ENCODE measurements at regions not wholly inside any gene's neighbourhood (a gene's known extent, or its start where the extent isn't known, plus 50 kb on each side); places are given as distances from the start of the nearest gene placed in this dataset.
A peak's percentile ranks its signal among the peaks of the same experiment; 100 is the strongest.

DNA sequence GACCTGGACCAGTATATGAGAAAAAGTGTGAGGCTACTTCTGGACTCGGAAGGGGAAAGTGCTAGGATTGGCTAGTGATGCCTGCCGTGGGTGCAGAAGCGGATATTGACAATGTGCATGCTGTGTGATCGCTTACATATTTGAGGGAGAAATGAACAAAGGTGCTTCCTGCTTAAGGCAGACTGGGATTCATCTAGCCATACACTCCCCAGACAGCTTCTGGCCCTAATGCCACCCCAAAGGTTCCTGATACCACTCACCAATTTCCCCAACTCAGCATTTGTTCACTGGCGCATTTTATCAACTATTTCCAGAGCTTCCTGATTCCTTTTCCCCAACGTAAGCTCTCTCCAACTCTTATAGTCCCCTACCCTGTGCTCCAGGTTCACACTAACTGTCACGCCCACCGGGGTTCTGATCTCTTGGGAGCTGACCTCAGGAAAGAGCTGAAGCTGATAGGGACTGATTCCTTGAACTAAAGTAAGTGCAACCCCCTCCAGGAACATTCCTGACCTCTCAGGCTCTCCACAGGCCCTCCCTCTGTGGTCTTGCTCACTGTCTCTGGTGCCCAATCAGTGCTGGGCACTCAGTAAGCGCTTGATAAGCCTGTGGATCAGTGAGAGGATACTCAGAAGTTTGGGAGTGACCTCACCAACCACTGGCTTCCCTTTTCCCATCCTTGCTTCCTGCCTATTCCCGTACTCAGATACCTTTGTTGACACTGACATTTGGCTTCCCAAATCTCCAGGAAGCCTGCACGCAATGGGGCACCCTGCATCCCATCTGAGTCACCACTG lies 73.3 kb downstream of the MRPL14 start:
- CTCF ChIA-PET, result interaction anchor here (0.7 to 2.1 kb wide), 2 partner anchors 8 to 26 kb away, joined by 3 to 11 read pairs; no protein-coding TSS in a partner anchor

DNA sequence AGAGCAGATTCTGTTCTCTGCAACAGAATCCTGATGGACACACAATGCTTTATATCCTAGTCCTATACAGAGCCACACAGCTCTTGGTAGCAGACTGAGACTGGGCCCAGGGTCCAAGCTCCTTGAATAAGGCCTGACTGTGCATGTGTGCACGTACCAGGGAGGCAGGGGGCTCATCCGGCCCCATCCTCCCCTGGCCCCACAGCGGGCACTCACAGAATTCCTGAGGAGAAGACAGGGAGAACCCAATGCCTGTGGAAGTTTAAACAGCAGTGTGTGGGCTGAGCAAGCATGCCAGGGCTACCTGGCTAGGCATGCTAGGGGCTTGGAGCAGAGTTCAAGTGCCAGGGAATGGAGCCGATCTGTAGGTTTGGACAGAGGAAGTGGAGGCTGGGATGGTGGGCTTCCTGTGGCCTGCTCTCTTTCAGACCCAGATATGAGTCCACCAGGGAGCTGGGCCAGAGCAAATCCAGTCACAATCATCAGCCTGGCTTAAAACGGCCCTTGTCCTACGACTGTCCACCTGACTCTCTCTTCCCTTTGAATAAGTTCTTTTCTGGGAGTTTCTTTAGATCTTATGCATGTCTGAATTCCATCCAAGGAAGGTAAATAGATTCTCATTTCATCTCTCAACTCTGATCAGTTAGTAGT lies 74.0 kb downstream of the MRPL14 start:
- Mint-ChIP-seq H3K9me3 (no peaks in the 10 kb centered on the region), H3K4me1 (peaks cover 14% of the 10 kb centered on the region), H3K4me3 (no peak overlapping the region), H3K27ac (no peak overlapping the region), H3K27me3 (peaks cover 33% of the 10 kb centered on the region), H3K36me3 (no peaks in the 10 kb centered on the region)
- DNase-seq, result no peak
- CTCF ChIA-PET, result interaction anchor here (1.2 to 2.1 kb wide), 3 partner anchors 9 to 25 kb away, joined by 3 to 11 read pairs (median 3); no protein-coding TSS in a partner anchor

More for the DNA sequence above, 73.3 kb downstream of the MRPL14 start:
- no peak overlapping the region for H3K4me3 Mint-ChIP-seq
- no peaks in the 10 kb centered on the region for H3K9me3 Mint-ChIP-seq
- no peak overlapping the region for H3K27ac Mint-ChIP-seq
- no peak for DNase-seq
- no peaks in the 10 kb centered on the region for H3K36me3 Mint-ChIP-seq
- H3K27me3 Mint-ChIP-seq, result peaks cover 40% of the 10 kb centered on the region
- H3K4me1 Mint-ChIP-seq, result peaks cover 13% of the 10 kb centered on the region

DNA sequence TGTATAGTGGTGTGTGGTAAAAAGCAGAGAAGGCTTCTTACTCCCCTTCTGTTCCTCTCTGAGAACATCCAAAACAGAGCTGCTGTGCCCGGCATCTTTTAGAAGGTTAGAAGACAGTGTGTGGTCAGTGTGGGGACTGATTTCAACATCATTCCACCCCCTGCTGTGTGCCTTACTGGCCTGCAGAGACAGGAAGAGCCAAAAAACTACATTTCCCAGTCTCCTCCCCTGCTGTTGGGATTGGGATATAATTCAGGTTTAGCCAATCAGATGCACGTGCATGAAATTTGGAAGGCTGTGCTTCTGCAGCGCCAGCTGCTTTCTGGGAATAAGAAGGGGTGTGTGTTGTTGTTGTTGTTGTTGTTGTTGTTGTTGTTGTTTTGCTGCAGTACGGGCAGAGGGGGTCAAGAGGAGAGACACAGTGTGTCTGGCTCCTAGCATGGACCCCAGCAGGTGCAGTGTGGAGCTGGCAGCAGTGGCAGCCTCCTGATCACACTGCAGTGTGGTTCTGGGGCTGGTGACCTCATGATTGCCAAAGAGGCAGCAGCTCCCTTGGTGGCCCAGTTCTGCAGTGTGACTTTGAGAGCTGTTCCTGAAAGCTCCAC lies 74.7 kb downstream of the MRPL14 start:
- CTCF ChIA-PET, result interaction anchor here (1.2 to 2.1 kb wide), 3 partner anchors 10 to 26 kb away, joined by 3 to 11 read pairs (median 3); no protein-coding TSS in a partner anchor
- Mint-ChIP-seq H3K27ac (no peak overlapping the region), H3K36me3 (no peaks in the 10 kb centered on the region), H3K4me3 (no peak overlapping the region), H3K4me1 (peaks cover 14% of the 10 kb centered on the region), H3K27me3 (peaks cover 32% of the 10 kb centered on the region), H3K9me3 (no peaks in the 10 kb centered on the region)
- DNase-seq, result peak; percentile 7

DNA sequence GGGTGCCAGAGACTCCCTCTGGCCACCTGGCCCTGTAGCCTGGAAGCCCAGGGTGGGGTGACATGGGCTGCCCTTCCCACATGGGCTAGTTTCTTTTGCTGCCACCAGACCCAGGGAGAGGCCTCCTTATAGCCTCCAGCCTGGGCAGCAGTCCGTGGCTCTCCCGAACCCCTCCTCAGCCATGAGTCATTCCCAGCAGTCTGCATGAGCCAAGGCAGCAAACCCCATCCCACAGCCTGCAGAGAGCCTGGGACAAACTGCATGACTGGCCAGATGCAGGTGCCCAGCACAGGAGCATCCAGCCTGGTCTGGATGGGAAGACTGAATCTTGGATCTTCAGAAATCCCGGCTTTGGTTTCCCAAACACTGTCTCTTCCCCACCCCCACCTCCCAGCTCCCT lies 75.7 kb downstream of the MRPL14 start:
- no peaks in the 10 kb centered on the region for H3K9me3 Mint-ChIP-seq
- CTCF ChIA-PET, result interaction anchor here (3.2 kb wide), 1 partner anchor 12 kb away, joined by 24 read pairs; no protein-coding TSS in a partner anchor
- peak; percentile 5 for DNase-seq

DNA sequence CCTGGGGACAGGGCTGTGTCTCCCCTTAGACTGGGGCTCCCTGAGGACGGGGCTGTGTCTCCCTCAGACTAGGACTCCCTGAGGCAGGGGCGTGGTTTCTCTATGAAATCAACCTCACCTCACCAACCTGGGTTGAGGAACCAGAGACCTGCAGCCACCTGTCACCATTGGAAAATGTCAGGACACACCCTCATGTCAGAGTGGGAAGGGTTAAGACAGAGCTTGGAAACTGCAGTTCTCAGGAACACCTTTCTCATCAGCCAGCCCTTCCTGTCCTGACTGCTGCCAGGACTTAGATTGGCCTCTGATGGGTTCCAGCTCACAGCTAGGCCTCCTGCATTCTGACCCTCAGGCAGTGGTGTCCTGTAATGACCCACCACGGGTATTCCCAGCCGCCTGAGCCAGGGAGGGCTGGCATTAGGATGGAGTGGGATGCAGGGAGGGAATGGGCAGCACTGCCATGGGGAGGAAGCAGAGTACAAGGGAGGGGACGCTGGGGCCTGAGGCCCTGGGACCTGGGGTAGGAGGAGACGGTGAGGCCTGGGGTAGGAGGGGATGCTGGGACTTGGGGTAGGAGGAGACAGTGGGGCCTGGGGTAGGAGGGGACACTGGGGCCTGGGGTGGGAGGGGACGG lies 76.3 kb downstream of the MRPL14 start:
- Mint-ChIP-seq H3K4me1 (peaks cover 14% of the 10 kb centered on the region), H3K36me3 (no peaks in the 10 kb centered on the region), H3K27ac (no peak overlapping the region), H3K9me3 (no peaks in the 10 kb centered on the region), H3K4me3 (no peak overlapping the region), H3K27me3 (peaks cover 22% of the 10 kb centered on the region)
- DNase-seq, result peak; percentile 9
- CTCF ChIA-PET, result interaction anchor here (1.0 to 3.2 kb wide), 4 partner anchors 12 to 282 kb away, joined by 3 to 24 read pairs (median 4); no protein-coding TSS in a partner anchor

More for the DNA sequence above, 75.7 kb downstream of the MRPL14 start:
- peaks cover 14% of the 10 kb centered on the region for H3K4me1 Mint-ChIP-seq
- H3K27ac Mint-ChIP-seq, result no peak overlapping the region
- H3K4me3 Mint-ChIP-seq, result no peak overlapping the region
- H3K27me3 Mint-ChIP-seq, result peaks cover 28% of the 10 kb centered on the region
- H3K36me3 Mint-ChIP-seq, result no peaks in the 10 kb centered on the region

DNA sequence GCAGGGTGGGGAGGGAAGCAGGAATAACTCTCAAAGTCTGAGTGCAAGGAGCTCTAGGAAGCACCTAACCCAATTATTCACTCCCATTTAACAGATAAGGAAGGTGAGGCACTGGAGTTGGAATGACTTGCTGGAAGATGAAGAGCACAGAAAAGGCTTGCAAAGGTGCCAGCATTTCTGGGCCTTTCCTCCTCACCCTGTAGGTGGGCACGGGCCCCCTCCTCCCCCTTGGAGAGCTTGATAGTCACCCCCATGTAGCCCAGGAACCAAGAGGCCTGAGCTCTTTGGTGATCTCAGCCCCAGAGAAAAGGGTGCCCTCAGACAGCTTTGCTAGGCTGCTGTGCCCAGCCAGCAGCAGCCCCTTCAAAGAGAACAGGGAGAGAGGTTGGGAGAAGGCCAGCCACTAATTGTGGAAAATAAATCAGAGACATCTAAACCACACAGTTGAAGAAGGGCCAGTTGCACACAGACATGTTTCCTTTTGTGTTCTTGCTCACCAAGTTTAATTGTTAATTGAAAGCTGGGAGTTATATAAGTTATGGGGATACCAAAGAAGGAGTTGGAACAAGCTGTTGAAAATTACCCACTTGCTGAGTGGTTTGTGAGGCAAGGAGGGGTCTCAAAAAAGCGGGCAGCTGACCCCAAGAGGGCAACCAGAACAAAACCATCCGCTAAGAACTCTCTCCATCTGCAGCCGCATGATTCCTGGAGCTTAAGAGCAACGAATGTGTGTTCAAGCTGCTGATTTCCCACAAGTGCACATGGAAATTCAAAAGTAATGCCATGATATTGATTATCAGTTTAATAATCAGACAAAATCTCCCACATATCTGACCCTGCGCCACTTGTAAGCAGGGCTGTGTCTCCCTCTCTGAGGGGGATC lies 77.0 kb downstream of the MRPL14 start:
- DNase-seq, result no peak
- H3K4me1 Mint-ChIP-seq, result peaks cover 14% of the 10 kb centered on the region
- CTCF ChIA-PET, result interaction anchor here (1.0 to 3.2 kb wide), 5 partner anchors 13 to 281 kb away, joined by 3 to 24 read pairs (median 4); no protein-coding TSS in a partner anchor
- no peaks in the 10 kb centered on the region for H3K36me3 Mint-ChIP-seq
- no peak overlapping the region for H3K4me3 Mint-ChIP-seq
- H3K9me3 Mint-ChIP-seq, result no peaks in the 10 kb centered on the region
- no peak overlapping the region for H3K27ac Mint-ChIP-seq
- peaks cover 22% of the 10 kb centered on the region for H3K27me3 Mint-ChIP-seq

DNA sequence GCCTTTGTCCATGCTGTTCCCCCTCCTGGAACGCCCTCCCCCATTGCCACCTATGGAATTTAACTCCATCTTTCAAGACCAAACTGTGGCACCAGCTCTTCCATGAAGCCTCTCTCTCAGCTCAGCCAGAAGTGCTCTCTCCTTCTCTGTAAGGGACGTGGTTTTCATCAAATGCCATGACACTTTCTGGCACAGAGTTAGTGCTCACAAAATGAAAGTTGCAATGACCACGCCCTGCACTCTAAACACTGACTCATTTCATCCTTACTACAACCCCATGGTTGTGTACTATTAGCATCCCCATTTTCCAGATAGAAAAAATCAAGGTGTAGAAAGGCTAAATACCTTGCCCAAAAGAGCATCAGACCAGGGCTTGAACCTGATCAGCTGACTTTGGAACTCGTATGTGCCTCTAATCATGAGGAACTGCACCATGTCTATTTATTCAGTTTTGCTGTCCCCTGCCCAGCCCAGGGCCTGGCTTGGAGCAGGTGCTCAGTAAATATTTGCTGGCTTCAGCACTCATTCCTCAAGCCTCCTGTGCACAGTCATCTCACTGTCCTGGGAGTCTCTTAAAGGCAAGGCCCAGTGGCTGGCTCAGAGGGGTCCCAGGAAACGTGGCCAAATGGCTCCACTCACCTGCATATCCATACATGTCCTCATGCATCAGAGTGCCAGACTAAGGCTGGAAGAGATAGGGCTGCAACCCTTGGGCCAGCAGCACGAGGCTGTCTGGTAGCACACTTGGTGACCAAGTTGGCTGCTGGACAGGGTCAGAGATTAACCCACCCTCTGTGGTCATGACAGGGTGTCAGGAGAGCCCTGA lies 77.9 kb downstream of the MRPL14 start:
- H3K36me3 Mint-ChIP-seq, result no peaks in the 10 kb centered on the region
- H3K4me3 Mint-ChIP-seq, result no peak overlapping the region
- peaks cover 14% of the 10 kb centered on the region for H3K4me1 Mint-ChIP-seq
- DNase-seq, result peak; percentile 49
- CTCF ChIA-PET, result interaction anchor here (1.1 to 3.2 kb wide), 4 partner anchors 14 to 82 kb away, joined by 3 to 24 read pairs (median 5); no protein-coding TSS in a partner anchor
- H3K27me3 Mint-ChIP-seq, result peaks cover 22% of the 10 kb centered on the region
- H3K27ac Mint-ChIP-seq, result no peak overlapping the region
- H3K9me3 Mint-ChIP-seq, result no peaks in the 10 kb centered on the region

DNA sequence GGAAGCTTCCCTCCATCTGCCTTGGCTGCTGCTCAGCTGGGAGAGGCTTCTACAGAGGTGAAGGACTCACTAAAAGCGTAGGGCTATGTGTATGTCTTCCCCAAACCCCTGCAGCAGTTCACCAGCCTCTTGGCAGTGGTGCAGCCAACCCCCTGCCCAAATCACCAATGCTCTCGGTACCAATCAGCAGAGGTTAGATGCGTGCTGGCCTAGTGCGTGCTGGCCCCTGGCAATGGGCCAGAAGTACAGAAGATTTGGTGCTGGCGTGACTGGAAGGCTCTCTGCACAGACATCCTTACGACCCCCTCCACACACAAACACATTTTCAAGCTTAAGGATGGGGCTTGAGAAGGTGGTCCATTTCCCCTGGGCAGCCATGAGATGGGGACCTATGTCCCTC lies 79.0 kb downstream of the MRPL14 start:
- Mint-ChIP-seq H3K27me3 (peaks cover 22% of the 10 kb centered on the region), H3K9me3 (no peaks in the 10 kb centered on the region), H3K27ac (no peak overlapping the region), H3K36me3 (no peaks in the 10 kb centered on the region), H3K4me1 (peaks cover 14% of the 10 kb centered on the region), H3K4me3 (no peak overlapping the region)
- CTCF ChIA-PET, result interaction anchor here (1.4 to 2.6 kb wide), 3 partner anchors 14 to 278 kb away, joined by 4 to 6 read pairs (median 6); partner anchors contain the start of gene VEGFA
- no peak for DNase-seq

DNA sequence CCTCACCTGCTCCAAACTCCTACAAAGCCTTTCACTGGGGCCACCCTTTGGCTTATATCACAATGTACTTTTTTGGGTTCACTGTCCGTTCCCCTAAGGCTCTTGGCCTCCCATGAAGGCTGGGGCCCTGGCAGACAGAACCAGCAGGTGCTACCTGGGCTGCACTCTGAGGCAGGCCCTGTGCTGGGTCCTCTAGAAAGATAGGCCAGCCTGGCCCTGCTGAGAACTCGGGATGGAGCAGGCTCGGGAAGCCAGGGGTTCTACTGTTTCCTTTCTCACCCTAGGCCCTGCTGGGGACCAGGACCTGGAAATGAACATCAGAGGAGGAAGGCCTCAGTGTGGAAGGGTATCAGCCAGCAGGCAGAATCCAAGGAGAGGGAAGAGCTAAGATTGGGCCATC lies 79.5 kb downstream of the MRPL14 start:
- peaks cover 19% of the 10 kb centered on the region for H3K27me3 Mint-ChIP-seq
- H3K36me3 Mint-ChIP-seq, result no peaks in the 10 kb centered on the region
- peaks cover 14% of the 10 kb centered on the region for H3K4me1 Mint-ChIP-seq
- no peak overlapping the region for H3K4me3 Mint-ChIP-seq
- DNase-seq, result no peak
- no peak overlapping the region for H3K27ac Mint-ChIP-seq
- H3K9me3 Mint-ChIP-seq, result no peaks in the 10 kb centered on the region
- CTCF ChIA-PET, result interaction anchor here (1.4 to 2.6 kb wide), 3 partner anchors 15 to 277 kb away, joined by 4 to 6 read pairs (median 6); partner anchors contain the start of gene VEGFA

DNA sequence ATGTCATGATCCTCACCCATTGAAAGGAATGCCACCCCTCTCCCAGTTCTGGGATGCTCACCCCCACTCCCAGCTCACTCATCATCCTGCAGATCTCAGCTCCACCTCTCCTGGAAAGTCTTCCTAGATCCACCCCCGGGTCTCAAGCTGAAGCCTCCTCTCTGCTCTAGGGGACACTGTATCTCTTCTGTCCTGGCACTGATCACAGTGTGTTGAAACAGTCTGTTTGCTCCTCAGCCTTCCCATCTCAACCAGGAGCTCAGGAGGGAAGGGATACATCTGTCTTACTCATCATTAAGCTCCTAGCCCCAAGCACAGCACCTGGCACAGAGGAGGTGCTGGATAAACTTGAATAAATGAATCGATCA lies 80.1 kb downstream of the MRPL14 start:
- H3K4me3 Mint-ChIP-seq, result no peak overlapping the region
- peaks cover 14% of the 10 kb centered on the region for H3K4me1 Mint-ChIP-seq
- H3K27ac Mint-ChIP-seq, result no peak overlapping the region
- no peaks in the 10 kb centered on the region for H3K9me3 Mint-ChIP-seq
- DNase-seq, result peak; percentile 14
- CTCF ChIA-PET, result interaction anchor here (1.4 to 2.6 kb wide), 3 partner anchors 15 to 277 kb away, joined by 4 to 6 read pairs (median 6); partner anchors contain the start of gene VEGFA
- no peaks in the 10 kb centered on the region for H3K36me3 Mint-ChIP-seq
- peaks cover 15% of the 10 kb centered on the region for H3K27me3 Mint-ChIP-seq

DNA sequence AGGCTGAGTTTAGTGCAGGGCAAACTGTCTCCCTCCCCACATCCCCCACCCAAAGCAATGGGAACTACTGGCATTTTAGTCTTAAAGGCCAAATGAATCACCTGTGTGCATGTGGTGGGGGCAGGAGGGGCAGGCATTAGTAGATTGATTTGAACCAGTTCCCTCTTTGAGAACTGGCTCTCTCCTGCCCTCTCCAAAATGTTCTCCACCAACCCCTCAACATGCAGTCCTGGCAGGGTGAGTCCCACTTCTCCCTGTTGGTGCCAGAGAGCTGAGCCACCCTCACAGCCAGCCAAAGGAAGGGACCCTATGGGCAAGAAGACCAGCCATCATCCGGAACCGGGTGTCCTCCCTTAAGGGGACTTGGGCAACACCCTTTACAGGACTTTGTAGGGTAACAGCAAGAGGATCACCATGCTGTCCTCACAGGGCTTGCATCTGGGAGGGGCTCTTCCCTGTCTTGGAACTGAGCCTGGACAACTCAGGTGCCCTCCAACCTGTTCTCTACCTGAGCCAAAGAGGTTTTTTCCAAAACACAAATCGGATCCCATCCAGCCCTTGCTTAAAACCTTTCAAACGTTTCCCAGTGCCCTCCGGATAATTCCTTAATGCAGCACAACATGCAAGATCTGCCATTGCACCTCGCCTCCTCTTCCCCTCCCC lies 80.6 kb downstream of the MRPL14 start:
- Mint-ChIP-seq H3K27me3 (peaks cover 10% of the 10 kb centered on the region), H3K4me1 (peaks cover 19% of the 10 kb centered on the region), H3K9me3 (no peaks in the 10 kb centered on the region), H3K36me3 (no peaks in the 10 kb centered on the region), H3K4me3 (no peak overlapping the region), H3K27ac (no peak overlapping the region)
- DNase-seq, result peak; percentile 18
- CTCF ChIA-PET, result interaction anchor here (2.2 to 2.6 kb wide), 2 partner anchors 16 to 32 kb away, joined by 6 read pairs; no protein-coding TSS in a partner anchor

DNA sequence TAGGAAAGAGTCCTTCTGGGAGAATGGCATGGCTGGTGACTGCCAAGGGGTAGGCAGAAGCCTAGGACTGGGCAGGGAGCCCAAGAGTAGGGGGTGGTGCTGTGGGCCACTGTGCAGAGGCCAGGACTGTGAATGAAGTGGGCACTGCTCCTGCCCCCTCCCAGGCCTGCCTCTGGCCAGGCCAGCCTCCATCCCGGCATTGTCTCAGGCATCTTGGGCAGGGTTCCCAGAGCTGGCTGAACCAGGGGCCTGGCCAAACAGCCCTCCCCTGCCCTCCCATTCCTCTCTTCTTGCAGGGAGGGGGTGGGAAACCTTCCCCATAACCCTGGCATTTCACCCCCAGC lies 81.6 kb downstream of the MRPL14 start:
- Mint-ChIP-seq H3K36me3 (no peaks in the 10 kb centered on the region), H3K4me1 (peaks cover 20% of the 10 kb centered on the region), H3K27me3 (peaks cover 10% of the 10 kb centered on the region)

More for the DNA sequence above, 81.6 kb downstream of the MRPL14 start:
- no peak for DNase-seq
- Mint-ChIP-seq H3K9me3 (no peaks in the 10 kb centered on the region), H3K4me3 (no peak overlapping the region), H3K27ac (no peak overlapping the region)
- CTCF ChIA-PET, result no interaction called here
